ENCODE measurements at regions not wholly inside any gene's neighbourhood (a gene's known extent, or its start where the extent isn't known, plus 50 kb on each side); places are given as distances from the start of the nearest gene placed in this dataset.

GRCh38 chr16:87223656-87224248 is 93.4 kb downstream of the C16orf95 start:
- DNase-seq (ENCODE audit: low read depth in 3 of 3) = no peak

- DNase-seq (ENCODE audit: low read depth in 3 of 3) = no peak
Observed at GRCh38 chr16:87226926-87227295, 90.3 kb downstream of the C16orf95 start.

GRCh38 chr16:87227296-87227951 is 89.8 kb downstream of the C16orf95 start:
- no peak for DNase-seq (ENCODE audit: low read depth in 3 of 3)

- no peak for DNase-seq (ENCODE audit: low read depth in 3 of 3)
Observed at GRCh38 chr16:87228363-87228762, 88.8 kb downstream of the C16orf95 start.

- DNase-seq (ENCODE audit: low read depth in 3 of 3) = no peak
Observed at GRCh38 chr16:87229230-87230188, 87.7 kb downstream of the C16orf95 start.

- no peak for DNase-seq (ENCODE audit: low read depth in 3 of 3)
Observed at GRCh38 chr16:87230571-87230970, 86.6 kb downstream of the C16orf95 start.

DNA sequence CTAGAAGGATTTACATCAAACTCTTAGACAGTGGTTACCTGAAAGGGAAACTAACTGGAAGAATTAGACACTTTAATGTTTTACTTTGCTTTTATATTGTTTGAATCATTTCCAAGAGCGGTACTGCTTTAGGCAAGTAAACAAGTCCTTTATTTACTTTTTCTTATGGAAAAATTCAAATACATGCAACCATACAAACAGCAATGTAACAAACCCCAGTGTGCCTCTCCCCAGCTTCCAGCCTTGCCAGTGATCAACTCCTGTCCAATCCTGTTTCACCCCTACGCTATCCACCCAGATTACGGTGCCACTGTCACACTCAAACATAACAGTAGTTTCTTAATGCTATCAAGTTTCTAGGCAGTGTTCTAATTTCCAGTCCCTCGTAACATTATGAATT is 85.9 kb downstream of the C16orf95 start:
- DNase-seq (ENCODE audit: low read depth in 3 of 3) = no peak

- DNase-seq (ENCODE audit: low read depth in 3 of 3) = no peak
Observed at GRCh38 chr16:87231911-87232310, 85.3 kb downstream of the C16orf95 start.

DNA sequence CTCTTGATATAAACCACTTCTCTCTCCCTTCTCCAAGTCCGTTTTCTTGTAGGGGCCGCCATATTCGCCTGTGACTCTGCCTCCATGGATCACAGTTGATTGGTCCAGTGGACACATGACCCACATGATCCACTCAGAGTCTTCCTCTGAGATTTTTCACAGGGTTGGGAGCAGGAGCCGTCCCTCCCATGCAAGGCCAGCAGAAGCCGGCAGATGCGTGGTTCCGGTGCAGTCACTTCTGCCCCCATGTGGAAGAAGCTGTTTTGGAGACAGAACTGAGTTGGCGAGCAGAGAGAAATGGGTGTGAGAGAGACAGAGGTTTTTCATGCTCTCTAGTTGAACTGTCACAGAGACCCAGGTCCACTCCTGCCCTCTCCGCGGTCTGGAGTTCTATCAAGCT is 83.3 kb downstream of the C16orf95 start:
- no peak for DNase-seq (ENCODE audit: low read depth in 3 of 3)

- DNase-seq (ENCODE audit: low read depth in 3 of 3) = no peak
Observed at GRCh38 chr16:87234601-87235000, 82.6 kb downstream of the C16orf95 start.

GRCh38 chr16:87235810-87236515 is 81.2 kb downstream of the C16orf95 start:
- DNase-seq (ENCODE audit: low read depth in 3 of 3) = no peak

DNA sequence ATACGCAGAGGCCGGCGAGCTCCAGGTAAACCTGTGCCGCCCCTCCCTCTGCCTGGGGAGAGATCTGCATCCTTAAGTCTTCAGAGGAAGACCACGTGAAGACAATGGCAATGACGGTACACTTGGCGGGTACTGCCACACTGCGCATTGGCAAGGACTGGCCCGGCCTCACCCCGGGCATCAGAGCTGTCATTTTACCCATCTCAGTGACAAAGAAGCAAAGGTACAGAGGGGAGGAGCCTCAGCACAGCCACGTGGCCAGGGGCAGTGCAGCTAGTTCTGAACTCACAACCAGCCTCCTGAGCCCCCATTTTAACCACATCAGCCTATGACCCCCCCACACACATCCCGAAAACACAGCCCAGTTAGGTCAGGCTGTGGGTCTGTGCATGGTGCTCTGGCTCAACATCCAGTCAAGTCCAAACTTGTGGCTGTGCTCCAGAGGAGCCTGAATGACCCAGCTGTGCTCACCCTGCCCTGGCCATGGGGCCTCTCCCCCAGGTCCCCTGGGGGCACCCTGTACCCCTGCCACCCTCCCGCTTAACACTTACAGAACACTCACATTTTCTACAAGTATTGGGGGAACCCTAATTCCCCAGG is 80.6 kb downstream of the C16orf95 start:
- DNase-seq (ENCODE audit: low read depth in 3 of 3) = no peak

DNA sequence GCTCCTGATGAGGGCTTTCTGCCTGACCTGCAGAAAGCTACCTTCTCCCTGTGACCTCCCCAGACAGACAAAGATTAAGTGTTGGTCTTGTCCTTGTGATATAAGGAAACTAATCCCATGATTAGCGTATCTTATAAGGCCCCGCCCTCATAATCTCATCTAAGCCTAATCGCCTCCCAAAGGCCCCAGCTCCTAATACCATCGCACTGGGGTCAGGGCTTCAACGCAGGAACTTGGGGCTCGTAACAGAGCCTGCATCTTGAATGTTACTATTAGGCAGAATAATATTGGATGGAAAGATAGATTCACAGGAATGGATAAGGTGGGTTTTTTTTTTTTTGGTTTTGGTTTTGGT is 78.9 kb downstream of the C16orf95 start:
- DNase-seq (ENCODE audit: low read depth in 3 of 3) = no peak

- DNase-seq (ENCODE audit: low read depth in 3 of 3) = no peak
Observed at GRCh38 chr16:87239545-87239944, 77.6 kb downstream of the C16orf95 start.

GRCh38 chr16:87240211-87241136 is 76.7 kb downstream of the C16orf95 start:
- no peak for DNase-seq (ENCODE audit: low read depth in 3 of 3)

DNA sequence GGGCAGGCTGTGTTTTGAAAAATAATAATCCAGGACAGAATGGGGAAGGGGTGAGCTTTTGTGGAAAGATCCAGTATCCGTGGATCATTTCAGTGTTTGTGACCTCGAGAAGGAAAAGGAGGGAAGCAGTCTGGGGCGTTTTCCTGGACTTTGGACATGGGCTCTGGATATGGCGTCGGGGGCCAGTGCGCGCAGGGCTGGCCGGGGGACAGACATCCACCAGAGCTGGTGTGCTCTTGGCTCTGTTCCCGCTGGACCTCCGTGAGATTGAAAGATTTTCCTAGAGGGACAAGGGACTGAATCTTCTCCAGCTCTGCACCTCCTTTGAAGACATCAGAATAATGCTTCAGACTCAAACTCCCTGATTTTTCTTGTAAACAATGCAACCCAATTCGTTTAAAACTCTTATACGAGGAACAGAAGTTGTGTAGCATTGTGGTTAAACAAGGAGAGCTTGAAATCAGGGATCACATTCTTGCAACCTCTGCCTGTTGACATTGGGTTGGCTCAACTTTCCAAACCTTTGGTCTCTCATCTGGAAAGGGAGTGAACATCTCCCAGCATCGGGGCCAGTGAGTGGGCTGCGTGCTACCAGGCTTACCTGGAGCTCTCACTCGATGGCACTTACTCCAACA is 75.9 kb downstream of the C16orf95 start:
- no peak for DNase-seq (ENCODE audit: low read depth in 3 of 3)

DNA sequence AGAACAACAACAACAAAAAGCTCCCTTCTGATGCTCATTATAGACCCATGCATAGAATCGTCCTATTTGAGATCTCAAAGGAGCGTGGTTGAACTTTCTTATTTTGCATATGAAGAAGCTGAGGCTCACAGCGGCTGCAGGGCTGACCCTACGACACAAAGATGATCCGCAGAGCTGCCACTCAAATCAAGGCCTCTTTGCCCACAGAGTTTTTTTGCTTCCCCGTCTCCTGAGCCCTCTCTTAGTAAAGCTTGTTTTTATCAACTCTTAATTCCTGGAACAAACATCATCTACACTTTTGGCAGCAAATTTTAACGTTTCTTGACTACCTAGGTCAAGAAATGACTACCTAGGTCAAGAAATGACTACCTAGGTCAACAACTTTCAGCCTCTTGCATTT is 73.7 kb downstream of the C16orf95 start:
- DNase-seq (ENCODE audit: low read depth in 3 of 3) = no peak

GRCh38 chr16:87244636-87245197 is 72.5 kb downstream of the C16orf95 start:
- no peak for DNase-seq (ENCODE audit: low read depth in 3 of 3)

- DNase-seq (ENCODE audit: low read depth in 3 of 3) = no peak
Observed at GRCh38 chr16:87245511-87245910, 71.7 kb downstream of the C16orf95 start.

Measured in stimulated activated CD4-positive, alpha-beta T cell treated with anti-CD3 and anti-CD28 coated beads, TNF-alpha, amount 100 ng/mL, for 4 hours (primary cell).